ENCODE measurements at regions not wholly inside any gene's neighbourhood (a gene's known extent, or its start where the extent isn't known, plus 50 kb on each side); places are given as distances from the start of the nearest gene placed in this dataset.
A peak's percentile ranks its signal among the peaks of the same experiment; 100 is the strongest.

GRCh38 chr15:95169541-95170459 is 938.4 kb downstream of the MCTP2 start:
- Histone ChIP-seq H3K9ac (ENCODE audit: low read depth in 1 of 2, low read length in 2 of 2) (no peak overlapping the region), H3K4me1 (ENCODE audit: control insufficient read depth in 1 of 2, insufficient read depth in 2 of 2, low read length in 2 of 2) (no peaks in the 10 kb centered on the region), H3K4me3 (ENCODE audit: low read depth in 1 of 2, low read length in 2 of 2) (peak overlapping the region; percentile 21 to 39), H3K27ac (ENCODE audit: low read depth, low read length) (no peak overlapping the region), H3K9me3 (ENCODE audit: control insufficient read depth in 1 of 2, low read length in 2 of 2) (peaks cover 0 to 2% of the 10 kb centered on the region in 2 donors), H3K27me3 (ENCODE audit: control insufficient read depth in 1 of 2, insufficient read depth in 2 of 2, low read length in 2 of 2) (no peaks in the 10 kb centered on the region), H3K36me3 (ENCODE audit: control insufficient read depth in 1 of 2, insufficient read depth in 2 of 2, low read length in 2 of 2) (no peaks in the 10 kb centered on the region)

GRCh38 chr15:95170561-95171380 is 939.4 kb downstream of the MCTP2 start:
- Histone ChIP-seq H3K4me3 (ENCODE audit: low read depth in 1 of 2, low read length in 2 of 2) (no peak overlapping the region), H3K9me3 (ENCODE audit: control insufficient read depth in 1 of 2, low read length in 2 of 2) (peaks cover 0 to 2% of the 10 kb centered on the region in 2 donors), H3K9ac (ENCODE audit: low read depth in 1 of 2, low read length in 2 of 2) (no peak overlapping the region), H3K36me3 (ENCODE audit: control insufficient read depth in 1 of 2, insufficient read depth in 2 of 2, low read length in 2 of 2) (no peaks in the 10 kb centered on the region), H3K27ac (ENCODE audit: low read depth, low read length) (no peak overlapping the region), H3K27me3 (ENCODE audit: control insufficient read depth in 1 of 2, insufficient read depth in 2 of 2, low read length in 2 of 2) (no peaks in the 10 kb centered on the region), H3K4me1 (ENCODE audit: control insufficient read depth in 1 of 2, insufficient read depth in 2 of 2, low read length in 2 of 2) (no peaks in the 10 kb centered on the region)

DNA sequence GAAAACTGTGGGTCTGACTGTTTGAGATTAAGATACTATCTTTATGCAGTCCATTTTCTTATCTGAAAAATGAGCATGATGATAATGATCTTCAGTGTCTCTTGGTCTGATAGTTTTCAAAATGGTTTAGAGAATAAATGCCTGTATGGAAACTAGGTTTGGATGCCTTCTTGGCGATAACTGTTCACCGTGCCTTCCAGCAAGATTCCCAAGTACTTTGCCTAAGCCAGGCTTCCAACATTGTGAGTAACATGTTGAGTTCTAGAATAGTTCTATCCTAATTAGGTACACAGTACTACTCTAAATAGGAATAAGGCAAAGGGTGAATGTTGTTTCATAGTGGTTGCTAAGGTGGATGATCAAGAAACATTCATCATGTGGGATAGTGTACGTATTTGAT is 940.2 kb downstream of the MCTP2 start:
- Histone ChIP-seq H3K4me1 (ENCODE audit: control insufficient read depth in 1 of 2, insufficient read depth in 2 of 2, low read length in 2 of 2) (no peaks in the 10 kb centered on the region), H3K4me3 (ENCODE audit: low read depth in 1 of 2, low read length in 2 of 2) (no peak overlapping the region), H3K9me3 (ENCODE audit: control insufficient read depth in 1 of 2, low read length in 2 of 2) (peaks cover 0 to 2% of the 10 kb centered on the region in 2 donors), H3K36me3 (ENCODE audit: control insufficient read depth in 1 of 2, insufficient read depth in 2 of 2, low read length in 2 of 2) (no peaks in the 10 kb centered on the region), H3K27ac (ENCODE audit: low read depth, low read length) (no peak overlapping the region), H3K9ac (ENCODE audit: low read depth in 1 of 2, low read length in 2 of 2) (no peak overlapping the region), H3K27me3 (ENCODE audit: control insufficient read depth in 1 of 2, insufficient read depth in 2 of 2, low read length in 2 of 2) (no peaks in the 10 kb centered on the region)

GRCh38 chr15:95174301-95175259 is 943.2 kb downstream of the MCTP2 start:
- no peak overlapping the region for H3K9ac ChIP-seq (ENCODE audit: low read depth in 1 of 2, low read length in 2 of 2)
- H3K4me1 ChIP-seq (ENCODE audit: control insufficient read depth in 1 of 2, insufficient read depth in 2 of 2, low read length in 2 of 2) = no peaks in the 10 kb centered on the region
- H3K27me3 ChIP-seq (ENCODE audit: control insufficient read depth in 1 of 2, insufficient read depth in 2 of 2, low read length in 2 of 2) = no peaks in the 10 kb centered on the region
- H3K36me3 ChIP-seq (ENCODE audit: control insufficient read depth in 1 of 2, insufficient read depth in 2 of 2, low read length in 2 of 2) = no peaks in the 10 kb centered on the region
- H3K9me3 ChIP-seq (ENCODE audit: control insufficient read depth in 1 of 2, low read length in 2 of 2) = peaks cover 0 to 2% of the 10 kb centered on the region in 2 donors
- no peak overlapping the region for H3K27ac ChIP-seq (ENCODE audit: low read depth, low read length)
- no peak overlapping the region for H3K4me3 ChIP-seq (ENCODE audit: low read depth in 1 of 2, low read length in 2 of 2)

DNA sequence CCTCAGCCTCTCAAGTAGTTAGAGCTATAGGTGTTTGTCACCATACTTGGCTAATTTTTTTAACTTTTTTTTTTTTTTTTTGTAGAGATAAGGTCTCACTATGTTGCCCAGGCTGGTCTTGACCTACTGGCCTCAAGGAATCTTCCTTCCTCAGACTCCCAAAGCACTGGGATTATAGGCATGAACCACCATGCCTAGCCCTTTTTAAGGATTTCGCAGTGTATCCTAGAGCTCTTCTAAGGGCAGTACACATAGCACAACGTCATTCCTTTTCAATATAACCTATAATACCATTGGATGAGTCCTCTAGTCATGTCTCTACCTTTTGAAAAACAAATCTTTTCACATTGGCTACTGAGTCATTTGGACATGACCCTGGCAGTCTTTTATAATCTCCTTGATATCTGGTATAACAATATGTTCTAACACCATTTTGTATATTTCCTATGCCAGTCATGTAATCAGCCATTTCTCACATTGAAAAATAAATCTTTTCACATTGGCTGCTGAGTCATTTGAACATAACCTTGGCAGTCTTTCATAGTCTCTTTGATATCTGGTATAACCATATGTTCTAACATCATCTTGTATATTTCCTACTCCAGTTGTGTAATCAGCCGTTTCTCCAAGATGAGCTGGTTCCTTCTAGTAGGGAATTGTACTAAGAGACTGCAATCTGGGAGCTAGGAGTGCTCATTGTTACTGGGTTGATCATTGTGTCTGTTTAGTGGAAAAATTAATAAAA is 944.7 kb downstream of the MCTP2 start:
- Histone ChIP-seq H3K9me3 (ENCODE audit: control insufficient read depth in 1 of 2, low read length in 2 of 2) (peaks cover 0 to 2% of the 10 kb centered on the region in 2 donors), H3K27me3 (ENCODE audit: control insufficient read depth in 1 of 2, insufficient read depth in 2 of 2, low read length in 2 of 2) (no peaks in the 10 kb centered on the region), H3K36me3 (ENCODE audit: control insufficient read depth in 1 of 2, insufficient read depth in 2 of 2, low read length in 2 of 2) (no peaks in the 10 kb centered on the region), H3K27ac (ENCODE audit: low read depth, low read length) (no peak overlapping the region), H3K4me3 (ENCODE audit: low read depth in 1 of 2, low read length in 2 of 2) (no peak overlapping the region), H3K4me1 (ENCODE audit: control insufficient read depth in 1 of 2, insufficient read depth in 2 of 2, low read length in 2 of 2) (no peaks in the 10 kb centered on the region), H3K9ac (ENCODE audit: low read depth in 1 of 2, low read length in 2 of 2) (no peak overlapping the region)

DNA sequence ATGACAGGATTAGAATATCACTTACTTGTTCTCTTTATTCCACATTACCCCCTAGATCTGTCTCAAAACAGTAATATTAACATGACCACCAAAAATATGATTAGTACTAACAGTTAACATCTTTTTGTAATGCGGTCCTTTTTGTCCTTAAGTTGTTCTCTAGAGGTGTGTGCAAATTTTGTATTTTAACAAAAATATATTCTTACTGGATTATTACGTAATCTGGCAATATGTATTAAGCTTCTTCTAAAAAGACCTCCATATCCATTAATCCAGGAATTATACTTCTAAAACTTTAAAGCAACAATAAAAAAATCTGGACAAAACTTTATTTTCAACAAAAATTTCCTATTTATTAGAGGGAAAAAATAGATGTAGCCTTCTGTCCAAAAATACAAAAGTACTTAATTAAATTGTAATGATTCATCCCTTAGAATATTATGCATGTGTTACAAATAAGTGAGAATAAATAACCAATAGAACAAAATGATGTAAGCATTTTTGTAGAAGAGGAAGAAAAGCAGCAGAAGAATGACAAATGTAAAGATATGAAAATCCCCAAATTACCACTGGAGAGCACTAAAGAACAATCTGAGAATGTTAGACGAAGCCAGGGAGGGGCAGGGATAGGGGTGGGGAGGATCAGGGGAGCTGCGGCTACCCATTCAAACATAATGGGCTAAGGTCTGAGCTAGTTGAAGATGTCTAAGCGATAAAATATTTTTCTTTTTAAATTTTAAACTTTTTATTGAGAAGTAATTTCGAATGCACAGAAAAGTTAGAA is 945.6 kb downstream of the MCTP2 start:
- no peaks in the 10 kb centered on the region for H3K36me3 ChIP-seq (ENCODE audit: control insufficient read depth in 1 of 2, insufficient read depth in 2 of 2, low read length in 2 of 2)
- no peak overlapping the region for H3K27ac ChIP-seq (ENCODE audit: low read depth, low read length)
- H3K27me3 ChIP-seq (ENCODE audit: control insufficient read depth in 1 of 2, insufficient read depth in 2 of 2, low read length in 2 of 2) = no peaks in the 10 kb centered on the region
- no peaks in the 10 kb centered on the region for H3K4me1 ChIP-seq (ENCODE audit: control insufficient read depth in 1 of 2, insufficient read depth in 2 of 2, low read length in 2 of 2)
- no peaks in the 10 kb centered on the region for H3K9me3 ChIP-seq (ENCODE audit: control insufficient read depth in 1 of 2, low read length in 2 of 2)
- no peak overlapping the region for H3K9ac ChIP-seq (ENCODE audit: low read depth in 1 of 2, low read length in 2 of 2)
- no peak overlapping the region for H3K4me3 ChIP-seq (ENCODE audit: low read depth in 1 of 2, low read length in 2 of 2)

GRCh38 chr15:95180530-95180929 is 949.2 kb downstream of the MCTP2 start:
- Histone ChIP-seq H3K4me1 (ENCODE audit: control insufficient read depth in 1 of 2, insufficient read depth in 2 of 2, low read length in 2 of 2) (no peaks in the 10 kb centered on the region), H3K4me3 (ENCODE audit: low read depth in 1 of 2, low read length in 2 of 2) (no peak overlapping the region), H3K36me3 (ENCODE audit: control insufficient read depth in 1 of 2, insufficient read depth in 2 of 2, low read length in 2 of 2) (no peaks in the 10 kb centered on the region), H3K9me3 (ENCODE audit: control insufficient read depth in 1 of 2, low read length in 2 of 2) (no peaks in the 10 kb centered on the region), H3K9ac (ENCODE audit: low read depth in 1 of 2, low read length in 2 of 2) (no peak overlapping the region), H3K27ac (ENCODE audit: low read depth, low read length) (no peak overlapping the region), H3K27me3 (ENCODE audit: control insufficient read depth in 1 of 2, insufficient read depth in 2 of 2, low read length in 2 of 2) (no peaks in the 10 kb centered on the region)

GRCh38 chr15:95182091-95182490 is 950.7 kb downstream of the MCTP2 start:
- Histone ChIP-seq H3K27me3 (ENCODE audit: control insufficient read depth in 1 of 2, insufficient read depth in 2 of 2, low read length in 2 of 2) (no peaks in the 10 kb centered on the region), H3K9ac (ENCODE audit: low read depth in 1 of 2, low read length in 2 of 2) (no peak overlapping the region), H3K9me3 (ENCODE audit: control insufficient read depth in 1 of 2, low read length in 2 of 2) (no peaks in the 10 kb centered on the region), H3K36me3 (ENCODE audit: control insufficient read depth in 1 of 2, insufficient read depth in 2 of 2, low read length in 2 of 2) (no peaks in the 10 kb centered on the region), H3K4me3 (ENCODE audit: low read depth in 1 of 2, low read length in 2 of 2) (no peak overlapping the region), H3K27ac (ENCODE audit: low read depth, low read length) (no peak overlapping the region), H3K4me1 (ENCODE audit: control insufficient read depth in 1 of 2, insufficient read depth in 2 of 2, low read length in 2 of 2) (no peaks in the 10 kb centered on the region)

DNA sequence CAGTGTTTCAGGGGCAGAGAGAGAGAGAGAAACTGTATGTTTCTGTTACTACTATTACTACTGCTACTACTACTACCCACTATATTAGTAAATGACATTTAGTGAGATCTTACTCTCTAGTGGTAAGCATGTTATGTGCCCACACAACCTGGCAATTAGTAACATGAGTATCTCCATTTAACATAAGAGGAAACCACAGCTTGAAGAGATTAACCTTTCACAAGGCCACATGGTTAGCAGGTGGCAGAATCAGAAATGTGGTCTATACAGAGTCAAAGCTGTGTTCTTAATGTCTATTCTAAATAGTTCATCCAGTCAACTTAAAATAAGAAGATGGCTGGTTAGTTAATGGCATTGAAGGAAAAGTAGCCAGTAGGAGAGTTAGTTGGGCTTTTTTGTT is 961.6 kb downstream of the MCTP2 start:
- Histone ChIP-seq H3K4me1 (ENCODE audit: control insufficient read depth in 1 of 2, insufficient read depth in 2 of 2, low read length in 2 of 2) (no peaks in the 10 kb centered on the region), H3K9ac (ENCODE audit: low read depth in 1 of 2, low read length in 2 of 2) (no peak overlapping the region), H3K4me3 (ENCODE audit: low read depth in 1 of 2, low read length in 2 of 2) (no peak overlapping the region), H3K27me3 (ENCODE audit: control insufficient read depth in 1 of 2, insufficient read depth in 2 of 2, low read length in 2 of 2) (no peaks in the 10 kb centered on the region), H3K27ac (ENCODE audit: low read depth, low read length) (no peak overlapping the region), H3K9me3 (ENCODE audit: control insufficient read depth in 1 of 2, low read length in 2 of 2) (no peaks in the 10 kb centered on the region), H3K36me3 (ENCODE audit: control insufficient read depth in 1 of 2, insufficient read depth in 2 of 2, low read length in 2 of 2) (no peaks in the 10 kb centered on the region)

All from duodenal mucosa (tissue), 2 donors.